NT2/D1 (cell line): ENCODE measurements at regions not wholly inside any gene's neighbourhood (a gene's known extent, or its start where the extent isn't known, plus 50 kb on each side); places are given as distances from the start of the nearest gene placed in this dataset.

Source experiments
- YY1 ChIP-seq: IDR thresholded peaks from 2 replicates; pipeline ENCODE4 v1.6.1; 2011; ENCODE audit not compliant: insufficient read length, insufficient read depth
- ZNF274 ChIP-seq: IDR thresholded peaks from 2 replicates; pipeline ENCODE4 v1.6.1; 2011; ENCODE audit warnings: mild to moderate bottlenecking, low read depth, low read length

GRCh38 chr5:91641730-91642350, 258.7 kb upstream of the ARRDC3 start:
- no peak for TF ChIP-seq ZNF274
- no peak for TF ChIP-seq YY1
